ENCODE measurements at regions not wholly inside any gene's neighbourhood (a gene's known extent, or its start where the extent isn't known, plus 50 kb on each side); places are given as distances from the start of the nearest gene placed in this dataset.

GRCh38 chr11:92857407-92857806, 112.0 kb upstream of the MTNR1B start:
- H3K27ac ChIP-seq: no peak overlapping the region
- TF ChIP-seq CTCF (IDR thresholded peaks at IDR 0.05) (no peak), ZFX (IDR thresholded peaks at IDR 0.05; ENCODE audit: borderline replicate concordance) (no peak)

GRCh38 chr11:92859156-92859690, 110.2 kb upstream of the MTNR1B start:
- no peak overlapping the region for H3K27ac ChIP-seq
- TF ChIP-seq CTCF (IDR thresholded peaks at IDR 0.05) (no peak), ZFX (IDR thresholded peaks at IDR 0.05; ENCODE audit: borderline replicate concordance) (no peak)

GRCh38 chr11:92861634-92862033, 107.8 kb upstream of the MTNR1B start:
- no peak overlapping the region for H3K27ac ChIP-seq
- TF ChIP-seq ZFX (IDR thresholded peaks at IDR 0.05; ENCODE audit: borderline replicate concordance) (no peak), CTCF (IDR thresholded peaks at IDR 0.05) (no peak)

GRCh38 chr11:92865352-92865751, 104.1 kb upstream of the MTNR1B start:
- no peak overlapping the region for H3K27ac ChIP-seq
- TF ChIP-seq CTCF (IDR thresholded peaks at IDR 0.05) (no peak), ZFX (IDR thresholded peaks at IDR 0.05; ENCODE audit: borderline replicate concordance) (no peak)

- TF ChIP-seq ZFX (IDR thresholded peaks at IDR 0.05; ENCODE audit: borderline replicate concordance): no peak
- TF ChIP-seq CTCF (IDR thresholded peaks at IDR 0.05): no peak
- no peak overlapping the region for H3K27ac ChIP-seq
Measured at GRCh38 chr11:92866679-92867282, 102.7 kb upstream of the MTNR1B start.

- TF ChIP-seq ZFX (IDR thresholded peaks at IDR 0.05; ENCODE audit: borderline replicate concordance) (no peak), CTCF (IDR thresholded peaks at IDR 0.05) (no peak)
- no peak overlapping the region for H3K27ac ChIP-seq
Measured at GRCh38 chr11:92867913-92868619, 101.4 kb upstream of the MTNR1B start.

- H3K27ac ChIP-seq: no peak overlapping the region
- TF ChIP-seq CTCF (IDR thresholded peaks at IDR 0.05): no peak
- TF ChIP-seq ZFX (IDR thresholded peaks at IDR 0.05; ENCODE audit: borderline replicate concordance): no peak
Measured at GRCh38 chr11:92869716-92870115, 99.7 kb upstream of the MTNR1B start.
